HEK293 (cell line): ENCODE measurements at regions not wholly inside any gene's neighbourhood (a gene's known extent, or its start where the extent isn't known, plus 50 kb on each side); places are given as distances from the start of the nearest gene placed in this dataset.
"Not testable (repeated sequence)": the region's sequence is repeated elsewhere in the genome, so short reads cannot be mapped to it uniquely, and the experiment has no call there.

Source experiments
- CTCF ChIA-PET: fragments of 350-600 bp; formaldehyde crosslinking; extraction: SDS; loops from one replicate; lab custom pipeline; 2021; ENCODE audit warnings: antibody characterized with exemption; lab: Yijun Ruan, JAX
- POLR2A ChIA-PET: fragments of 300-600 bp; formaldehyde crosslinking; extraction: SDS; loops from one replicate; lab custom pipeline; 2020; ENCODE audit warnings: antibody characterized with exemption, inconsistent platforms; lab: Yijun Ruan, JAX
- H3K27ac ChIP-seq: fragments of 200-500 bp; sonication (Bioruptor generic); 2 replicates; pipeline ENCODE4 v1.5.1; 2014; ENCODE audit warnings: low read depth, low read length, control low read depth, inconsistent platforms; ENCODE audit errors: extremely low read depth
- H3K36me3 ChIP-seq, 2 experiments: fragments of 200-500 bp in 1 of 2; sonication (Bioruptor generic) in 1 of 2; 1 replicate in 1 of 2; 2 replicates in 1 of 2; pipeline ENCODE4 v1.5.1; 2014 to 2017; ENCODE audit warnings: inconsistent platforms in 2 of 2, low read length in 2 of 2; ENCODE audit not compliant: control insufficient read depth in 2 of 2, insufficient read depth in 1 of 2
- H3K4me1 ChIP-seq: fragments of 200-500 bp; sonication (Bioruptor generic); 2 replicates; pipeline ENCODE4 v1.5.1; 2014; ENCODE audit warnings: mild to moderate bottlenecking, low read length, inconsistent platforms; ENCODE audit not compliant: control insufficient read depth, insufficient read depth
- H3K4me3 ChIP-seq: 2 replicates; pipeline ENCODE4 v1.5.1; 2011; ENCODE audit warnings: low read depth, mild to moderate bottlenecking, control low read depth, low read length, moderate library complexity
- H3K9me3 ChIP-seq: fragments of 200-500 bp; sonication (Bioruptor generic); 2 replicates; pipeline ENCODE4 v1.5.1; 2014; ENCODE audit warnings: low read depth, low read length, inconsistent platforms; ENCODE audit not compliant: control insufficient read depth, insufficient read depth
- ELK4 ChIP-seq: IDR thresholded peaks from 2 replicates; pipeline ENCODE4 v1.6.1; 2011; ENCODE audit warnings: mild to moderate bottlenecking, low read depth, low read length, borderline replicate concordance
- SETDB1 ChIP-seq: IDR thresholded peaks from one replicate; pipeline ENCODE4 v1.6.1; 2017; ENCODE audit warnings: mild to moderate bottlenecking, low read length, moderate library complexity, mixed read lengths; ENCODE audit not compliant: insufficient read length
- SP7 ChIP-seq: fragments of 450-650 bp; formaldehyde crosslinking; IDR thresholded peaks from 2 replicates; pipeline ENCODE4 v1.5.1; 2016; ENCODE audit warnings: missing biosample characterization, missing genetic modification characterization
- ZBTB17 ChIP-seq: fragments of 450-650 bp; formaldehyde crosslinking; IDR thresholded peaks from 2 replicates; pipeline ENCODE4 v1.5.1; 2016; ENCODE audit warnings: missing biosample characterization, missing genetic modification characterization
- ZNF10 ChIP-seq: fragments of 450-650 bp; formaldehyde crosslinking; IDR thresholded peaks from 2 replicates; pipeline ENCODE4 v1.5.1; 2017; ENCODE audit warnings: missing biosample characterization, missing genetic modification characterization
- ZNF114 ChIP-seq: fragments of 450-650 bp; formaldehyde crosslinking; IDR thresholded peaks from 2 replicates; pipeline ENCODE4 v1.5.0; 2017; ENCODE audit warnings: missing biosample characterization, missing genetic modification characterization
- ZNF202 ChIP-seq: fragments of 450-650 bp; formaldehyde crosslinking; IDR thresholded peaks from 2 replicates; pipeline ENCODE4 v1.5.1; 2016; ENCODE audit warnings: missing biosample characterization, missing genetic modification characterization, borderline replicate concordance
- ZNF211 ChIP-seq: fragments of 450-650 bp; formaldehyde crosslinking; IDR thresholded peaks from 2 replicates; pipeline ENCODE4 v1.5.1; 2016; ENCODE audit warnings: low read depth, missing biosample characterization, missing genetic modification characterization
- ZNF335 ChIP-seq: fragments of 450-650 bp; formaldehyde crosslinking; conservative IDR thresholded peaks from 2 replicates; pipeline ENCODE4 v1.5.1; 2016; ENCODE audit warnings: missing biosample characterization, missing genetic modification characterization
- ZNF394 ChIP-seq: fragments of 450-650 bp; formaldehyde crosslinking; IDR thresholded peaks from 2 replicates; pipeline ENCODE4 v1.5.1; 2016; ENCODE audit warnings: missing biosample characterization, missing genetic modification characterization, mild to moderate bottlenecking, moderate library complexity, borderline replicate concordance
- ZNF398 ChIP-seq: fragments of 450-650 bp; formaldehyde crosslinking; IDR thresholded peaks from 2 replicates; pipeline ENCODE4 v1.5.1; 2017; ENCODE audit warnings: missing biosample characterization, missing genetic modification characterization
- ZNF423 ChIP-seq: fragments of 450-650 bp; formaldehyde crosslinking; IDR thresholded peaks from 2 replicates; pipeline ENCODE4 v1.5.1; 2016; ENCODE audit warnings: missing biosample characterization, missing genetic modification characterization
- ZNF555 ChIP-seq: fragments of 450-650 bp; formaldehyde crosslinking; conservative IDR thresholded peaks from 2 replicates; pipeline ENCODE4 v1.5.1; 2017; ENCODE audit warnings: missing biosample characterization, mild to moderate bottlenecking, missing genetic modification characterization, inconsistent platforms
- ZNF558 ChIP-seq: fragments of 450-650 bp; formaldehyde crosslinking; IDR thresholded peaks from 2 replicates; pipeline ENCODE4 v1.5.1; 2016; ENCODE audit warnings: missing biosample characterization, missing genetic modification characterization
- ZNF560 ChIP-seq: fragments of 450-650 bp; formaldehyde crosslinking; IDR thresholded peaks from 2 replicates; pipeline ENCODE4 v1.5.1; 2017; ENCODE audit warnings: missing biosample characterization, missing genetic modification characterization, borderline replicate concordance
- ZNF561 ChIP-seq: fragments of 450-650 bp; IDR thresholded peaks from 2 replicates; pipeline ENCODE4 v1.5.1; 2018; ENCODE audit warnings: missing biosample characterization, missing genetic modification characterization, borderline replicate concordance
- ZNF654 ChIP-seq: fragments of 450-650 bp; formaldehyde crosslinking; IDR thresholded peaks from 2 replicates; pipeline ENCODE4 v1.5.1; 2016; ENCODE audit warnings: low read depth, missing biosample characterization, missing genetic modification characterization
- ZNF658 ChIP-seq: fragments of 450-650 bp; formaldehyde crosslinking; IDR thresholded peaks from 2 replicates; pipeline ENCODE4; 2016; ENCODE audit warnings: missing biosample characterization, missing genetic modification characterization

- TF ChIP-seq ZNF394 (tag by site-specific recombination), result no peak
Measured at GRCh38 chr12:89195470-89195869, 156.8 kb downstream of the DUSP6 start (continued).

GRCh38 chr12:89194683-89195082, 157.6 kb downstream of the DUSP6 start:
- ChIA-PET POLR2A (no interaction called here), CTCF (interaction anchor here (1.3 kb wide), 1 partner anchor 143 kb away, joined by 3 read pairs; no protein-coding TSS in a partner anchor)
- no peaks in the 10 kb centered on the region for H3K4me1 ChIP-seq

GRCh38 chr12:89192429-89192828, 159.9 kb downstream of the DUSP6 start:
- ChIA-PET CTCF (interaction anchor here (0.6 kb wide), 1 partner anchor 111 kb away, joined by 3 read pairs; no protein-coding TSS in a partner anchor), POLR2A (no interaction called here)
- H3K4me3 ChIP-seq, result no peak overlapping the region
- no peaks in the 10 kb centered on the region; the same call in 1 of the 2 replicates for H3K9me3 ChIP-seq
- no peak overlapping the region for H3K27ac ChIP-seq
- TF ChIP-seq ZNF558 (tag by site-specific recombination) (no peak), ZNF10 (tag by site-specific recombination) (no peak), ZBTB17 (tag by site-specific recombination) (no peak), ZNF561 (no peak), ZNF423 (tag by site-specific recombination) (no peak), ZNF202 (tag by site-specific recombination) (no peak), ZNF211 (tag by site-specific recombination) (no peak), ELK4 (no peak), ZNF114 (tag by site-specific recombination) (no peak), ZNF335 (tag by site-specific recombination) (no peak), ZNF555 (tag by site-specific recombination) (no peak), SP7 (tag by site-specific recombination) (no peak), ZNF658 (tag by site-specific recombination) (no peak), ZNF560 (tag by site-specific recombination) (no peak), ZNF398 (tag by site-specific recombination) (no peak)
- no peaks in the 10 kb centered on the region for H3K4me1 ChIP-seq
- H3K36me3 ChIP-seq, result no peaks in the 10 kb centered on the region

More at GRCh38 chr12:89194683-89195082, 157.6 kb downstream of the DUSP6 start:
- TF ChIP-seq SETDB1 (peak; percentile 63), ZNF654 (tag by site-specific recombination) (no peak)
- no peak overlapping the region for H3K4me3 ChIP-seq
- H3K36me3 ChIP-seq, result no peaks in the 10 kb centered on the region
- H3K9me3 ChIP-seq, result no peaks in the 10 kb centered on the region; the same call in 1 of the 2 replicates
- H3K27ac ChIP-seq, result no peak overlapping the region

GRCh38 chr12:89191597-89191996, 160.7 kb downstream of the DUSP6 start:
- H3K4me3 ChIP-seq, CTCF ChIA-PET: not testable (repeated sequence)

More at GRCh38 chr12:89191597-89191996, 160.7 kb downstream of the DUSP6 start:
- H3K9me3 ChIP-seq, POLR2A ChIA-PET, H3K4me1 ChIP-seq, H3K36me3 ChIP-seq, H3K27ac ChIP-seq: not testable (repeated sequence)
